Astrocyte (in vitro differentiated cells and primary cell): ENCODE measurements at regions not wholly inside any gene's neighbourhood (a gene's known extent, or its start where the extent isn't known, plus 50 kb on each side); places are given as distances from the start of the nearest gene placed in this dataset.
A peak's percentile ranks its signal among the peaks of the same experiment; 100 is the strongest.

Experiments used
- DNase-seq: peaks from one replicate; pipeline ENCODE4 v3.0.0-alpha.2; 2010; ENCODE audit warnings: low read depth
- FAIRE-seq: peaks from 2 replicates; lab custom pipeline; 2011; peaks lifted over from hg19 to GRCh38; lab: Jason Lieb, UNC
- H2AFZ ChIP-seq: 2 replicates; pipeline ENCODE4 v1.6.0; 2012; ENCODE audit warnings: low read depth, low read length, inconsistent platforms
- H3K27ac ChIP-seq: 2 replicates; pipeline ENCODE4 v1.5.1; 2011; ENCODE audit warnings: low read depth, low read length, inconsistent platforms
- H3K27me3 ChIP-seq: 2 replicates; pipeline ENCODE4 v1.6.0; 2011; ENCODE audit warnings: low read length, inconsistent platforms; ENCODE audit not compliant: insufficient read depth
- H3K36me3 ChIP-seq: 2 replicates; pipeline ENCODE4 v1.5.1; 2011; ENCODE audit warnings: low read length, inconsistent platforms; ENCODE audit not compliant: insufficient read depth
- H3K4me1 ChIP-seq: 2 replicates; pipeline ENCODE4 v1.5.1; 2011; ENCODE audit warnings: low read length, inconsistent platforms; ENCODE audit not compliant: insufficient read depth
- H3K4me2 ChIP-seq: 2 replicates; pipeline ENCODE4 v1.6.0; 2012; ENCODE audit warnings: low read length, inconsistent platforms
- H3K4me3 ChIP-seq: 2 replicates; pipeline ENCODE4 v1.5.1; 2011; ENCODE audit warnings: low read depth, mild to moderate bottlenecking, low read length, inconsistent platforms; ENCODE audit not compliant: insufficient read depth
- H3K79me2 ChIP-seq: 2 replicates; pipeline ENCODE4 v1.6.0; 2012; ENCODE audit warnings: mild to moderate bottlenecking, low read length, inconsistent platforms; ENCODE audit not compliant: insufficient read depth
- H3K9ac ChIP-seq: 2 replicates; pipeline ENCODE4 v1.6.0; 2012; ENCODE audit warnings: mild to moderate bottlenecking, low read length, inconsistent platforms
- H3K9me3 ChIP-seq: 2 replicates; pipeline ENCODE4 v1.5.1; 2012; ENCODE audit warnings: low read depth, mild to moderate bottlenecking, low read length, inconsistent platforms; ENCODE audit not compliant: insufficient read depth
- H4K20me1 ChIP-seq: 2 replicates; pipeline ENCODE4 v1.6.0; 2012; ENCODE audit warnings: low read length, inconsistent platforms; ENCODE audit not compliant: insufficient read depth
- H3K27ac Mint-ChIP-seq: one replicate; pipeline ENCODE4 v1.8.0; 2021; ENCODE audit warnings: mild to moderate bottlenecking, mixed read lengths; ENCODE audit not compliant: unreplicated experiment
- H3K27me3 Mint-ChIP-seq: one replicate; pipeline ENCODE4 v1.8.0; 2021; ENCODE audit warnings: low read depth, mixed read lengths; ENCODE audit not compliant: unreplicated experiment
- H3K36me3 Mint-ChIP-seq: one replicate; pipeline ENCODE4 v1.8.0; 2021; ENCODE audit warnings: low read depth, mixed read lengths; ENCODE audit not compliant: unreplicated experiment
- H3K4me1 Mint-ChIP-seq: one replicate; pipeline ENCODE4 v1.8.0; 2021; ENCODE audit warnings: low read depth, mixed read lengths; ENCODE audit not compliant: unreplicated experiment
- H3K4me3 Mint-ChIP-seq: one replicate; pipeline ENCODE4 v1.8.0; 2021; ENCODE audit warnings: mild to moderate bottlenecking, moderate library complexity, mixed read lengths; ENCODE audit not compliant: unreplicated experiment
- H3K9me3 Mint-ChIP-seq: one replicate; pipeline ENCODE4 v1.8.0; 2021; ENCODE audit warnings: mild to moderate bottlenecking, mixed read lengths; ENCODE audit not compliant: unreplicated experiment
- EZH2 ChIP-seq: IDR thresholded peaks from 2 replicates; pipeline ENCODE4 v1.6.1; 2012; ENCODE audit warnings: mild to moderate bottlenecking, low read length, inconsistent platforms; ENCODE audit not compliant: insufficient read depth
- TF ChIP-seq, protein P1 (sequence below): IDR thresholded peaks from 2 replicates; pipeline ENCODE4 v1.5.1; 2011; ENCODE audit warnings: low read depth, mild to moderate bottlenecking, inconsistent platforms, low read length, moderate library complexity; ENCODE audit not compliant: insufficient read depth

DNA sequence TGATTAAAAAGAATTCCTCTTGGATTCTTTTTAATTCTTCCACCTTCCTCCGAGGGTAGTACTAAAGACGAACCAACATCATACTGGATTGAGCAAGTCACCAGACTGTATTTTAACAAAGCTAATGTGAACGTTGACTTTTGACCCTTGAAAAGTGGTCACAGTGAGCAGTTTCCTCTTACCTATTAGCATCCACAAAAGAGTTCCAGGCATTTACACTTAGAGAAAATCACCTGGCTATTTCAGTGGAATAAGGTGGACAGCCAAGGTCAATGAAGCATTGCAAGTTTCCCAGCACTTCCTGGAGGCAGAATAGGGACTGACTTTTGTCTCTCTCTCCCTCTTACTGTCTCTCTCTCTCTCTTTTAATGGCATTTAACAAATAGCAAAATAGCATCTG lies 145.1 kb upstream of the DAB2 start:
- Mint-ChIP-seq H3K27ac (no peak overlapping the region), H3K36me3 (no peaks in the 10 kb centered on the region), H3K27me3 (no peaks in the 10 kb centered on the region), H3K4me1 (no peaks in the 10 kb centered on the region), H3K9me3 (no peaks in the 10 kb centered on the region), H3K4me3 (no peak overlapping the region)
- no peak for FAIRE-seq
- TF ChIP-seq, protein P1, sequence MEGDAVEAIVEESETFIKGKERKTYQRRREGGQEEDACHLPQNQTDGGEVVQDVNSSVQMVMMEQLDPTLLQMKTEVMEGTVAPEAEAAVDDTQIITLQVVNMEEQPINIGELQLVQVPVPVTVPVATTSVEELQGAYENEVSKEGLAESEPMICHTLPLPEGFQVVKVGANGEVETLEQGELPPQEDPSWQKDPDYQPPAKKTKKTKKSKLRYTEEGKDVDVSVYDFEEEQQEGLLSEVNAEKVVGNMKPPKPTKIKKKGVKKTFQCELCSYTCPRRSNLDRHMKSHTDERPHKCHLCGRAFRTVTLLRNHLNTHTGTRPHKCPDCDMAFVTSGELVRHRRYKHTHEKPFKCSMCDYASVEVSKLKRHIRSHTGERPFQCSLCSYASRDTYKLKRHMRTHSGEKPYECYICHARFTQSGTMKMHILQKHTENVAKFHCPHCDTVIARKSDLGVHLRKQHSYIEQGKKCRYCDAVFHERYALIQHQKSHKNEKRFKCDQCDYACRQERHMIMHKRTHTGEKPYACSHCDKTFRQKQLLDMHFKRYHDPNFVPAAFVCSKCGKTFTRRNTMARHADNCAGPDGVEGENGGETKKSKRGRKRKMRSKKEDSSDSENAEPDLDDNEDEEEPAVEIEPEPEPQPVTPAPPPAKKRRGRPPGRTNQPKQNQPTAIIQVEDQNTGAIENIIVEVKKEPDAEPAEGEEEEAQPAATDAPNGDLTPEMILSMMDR: no peak
- TF ChIP-seq EZH2: no peak
- H2AFZ ChIP-seq: peak overlapping the region; percentile 1
- H3K9ac ChIP-seq: no peak overlapping the region
- H3K27ac ChIP-seq: no peak overlapping the region
- no peaks in the 10 kb centered on the region for H3K4me1 ChIP-seq
- no peak for DNase-seq
- H3K9me3 ChIP-seq: no peaks in the 10 kb centered on the region
- H3K79me2 ChIP-seq: no peaks in the 10 kb centered on the region
- no peaks in the 10 kb centered on the region for H4K20me1 ChIP-seq
- no peaks in the 10 kb centered on the region for H3K27me3 ChIP-seq
- H3K4me3 ChIP-seq: no peak overlapping the region
- no peaks in the 10 kb centered on the region for H3K36me3 ChIP-seq
- no peak overlapping the region for H3K4me2 ChIP-seq

DNA sequence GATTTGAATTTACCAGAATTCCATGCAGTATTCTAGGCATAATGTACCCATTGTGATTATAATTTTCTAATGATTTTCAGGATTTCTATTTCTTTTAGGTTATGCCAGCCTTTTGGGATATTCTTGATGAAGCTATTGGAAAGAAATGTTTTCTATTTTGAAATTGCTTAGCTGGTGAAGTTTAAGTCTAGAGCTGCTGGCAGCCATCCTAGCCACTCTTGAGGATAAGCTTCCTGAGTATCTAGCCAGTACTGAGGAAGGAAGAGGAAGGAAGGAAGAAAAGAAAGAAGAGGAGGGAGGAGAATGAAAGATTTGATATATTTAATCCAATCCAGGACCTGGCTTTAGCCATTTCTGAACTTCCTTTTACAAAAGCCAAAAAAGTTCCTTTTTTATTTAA lies 142.1 kb upstream of the DAB2 start:
- no peaks in the 10 kb centered on the region for H3K36me3 ChIP-seq
- no peaks in the 10 kb centered on the region for H3K4me1 ChIP-seq
- no peaks in the 10 kb centered on the region for H3K4me1 Mint-ChIP-seq
- H3K27ac ChIP-seq: no peak overlapping the region
- H3K4me3 ChIP-seq: no peak overlapping the region
- no peak overlapping the region for H3K4me2 ChIP-seq
- H3K4me3 Mint-ChIP-seq: no peak overlapping the region
- TF ChIP-seq EZH2: no peak
- TF ChIP-seq, protein P1: no peak
- no peaks in the 10 kb centered on the region for H3K27me3 ChIP-seq
- no peak overlapping the region for H3K27ac Mint-ChIP-seq
- H3K9ac ChIP-seq: no peak overlapping the region
- no peaks in the 10 kb centered on the region for H4K20me1 ChIP-seq
- H3K27me3 Mint-ChIP-seq: no peaks in the 10 kb centered on the region
- no peaks in the 10 kb centered on the region for H3K9me3 Mint-ChIP-seq
- DNase-seq (no peak), FAIRE-seq (no peak)
- no peaks in the 10 kb centered on the region for H3K36me3 Mint-ChIP-seq
- H3K9me3 ChIP-seq: no peaks in the 10 kb centered on the region
- no peaks in the 10 kb centered on the region for H3K79me2 ChIP-seq
- H2AFZ ChIP-seq: no peak overlapping the region

DNA sequence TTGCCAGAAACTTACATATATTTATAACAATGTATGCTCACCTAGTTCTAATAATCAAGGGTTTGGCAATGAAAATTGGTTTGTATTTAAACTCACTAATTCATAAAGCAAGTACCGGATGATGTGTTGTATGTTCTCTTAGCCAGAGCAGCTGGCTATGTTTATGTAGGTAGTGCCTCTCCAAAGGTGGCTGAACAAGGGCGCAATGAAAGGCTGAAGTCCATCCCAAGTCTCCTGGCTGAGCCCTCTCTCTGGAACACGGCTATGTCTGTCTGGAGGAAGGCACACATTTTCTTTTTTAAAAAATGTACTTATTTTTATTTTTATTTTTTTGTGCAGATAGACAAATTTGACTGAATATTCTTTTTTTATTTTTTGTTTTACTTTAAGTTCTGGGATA lies 141.2 kb upstream of the DAB2 start:
- DNase-seq (no peak), FAIRE-seq (no peak)
- Histone ChIP-seq H3K4me1 (no peaks in the 10 kb centered on the region), H3K4me3 (no peak overlapping the region), H3K79me2 (no peaks in the 10 kb centered on the region), H3K36me3 (no peaks in the 10 kb centered on the region), H3K27me3 (no peaks in the 10 kb centered on the region), H3K9me3 (no peaks in the 10 kb centered on the region), H2AFZ (no peak overlapping the region), H4K20me1 (no peaks in the 10 kb centered on the region), H3K4me2 (no peak overlapping the region), H3K27ac (no peak overlapping the region), H3K9ac (no peak overlapping the region)
- TF ChIP-seq, protein P1: no peak
- TF ChIP-seq EZH2: no peak
- Mint-ChIP-seq H3K4me1 (no peaks in the 10 kb centered on the region), H3K27ac (no peak overlapping the region), H3K9me3 (no peaks in the 10 kb centered on the region), H3K36me3 (no peaks in the 10 kb centered on the region), H3K4me3 (no peak overlapping the region), H3K27me3 (no peaks in the 10 kb centered on the region)
